ENCODE measurements at regions not wholly inside any gene's neighbourhood (a gene's known extent, or its start where the extent isn't known, plus 50 kb on each side); places are given as distances from the start of the nearest gene placed in this dataset.
"Not testable (repeated sequence)": the region's sequence is repeated elsewhere in the genome, so short reads cannot be mapped to it uniquely, and the experiment has no call there.

DNA sequence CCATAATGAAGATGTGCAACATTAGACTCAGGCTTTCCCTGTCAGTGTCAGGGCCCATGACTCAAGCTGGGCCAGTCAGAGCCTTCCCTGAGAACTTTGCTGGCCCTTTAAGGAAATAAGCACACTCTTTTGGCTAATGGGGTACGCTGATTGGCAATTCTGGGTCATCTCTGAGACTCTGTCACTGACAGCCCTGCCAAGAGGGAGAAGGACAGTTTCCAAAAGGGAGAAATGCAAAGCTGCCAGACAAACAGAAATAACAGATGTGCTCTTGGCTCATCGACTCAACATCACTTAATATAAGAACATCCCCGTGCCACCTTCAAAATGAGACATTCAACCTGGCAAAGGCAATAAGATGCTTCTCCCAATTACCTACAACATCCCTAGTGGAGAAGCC, 491.9 kb upstream of the PROK2 start:
- H3K27ac Mint-ChIP-seq = no peak overlapping the region
- peaks cover 7% of the 10 kb centered on the region for H3K9me3 Mint-ChIP-seq
- no peak for DNase-seq
- H3K4me1 Mint-ChIP-seq = peaks cover 17% of the 10 kb centered on the region
- no peaks in the 10 kb centered on the region for H3K36me3 Mint-ChIP-seq
- no peak overlapping the region for H3K4me3 Mint-ChIP-seq
- peaks cover 4% of the 10 kb centered on the region for H3K27me3 Mint-ChIP-seq

DNA sequence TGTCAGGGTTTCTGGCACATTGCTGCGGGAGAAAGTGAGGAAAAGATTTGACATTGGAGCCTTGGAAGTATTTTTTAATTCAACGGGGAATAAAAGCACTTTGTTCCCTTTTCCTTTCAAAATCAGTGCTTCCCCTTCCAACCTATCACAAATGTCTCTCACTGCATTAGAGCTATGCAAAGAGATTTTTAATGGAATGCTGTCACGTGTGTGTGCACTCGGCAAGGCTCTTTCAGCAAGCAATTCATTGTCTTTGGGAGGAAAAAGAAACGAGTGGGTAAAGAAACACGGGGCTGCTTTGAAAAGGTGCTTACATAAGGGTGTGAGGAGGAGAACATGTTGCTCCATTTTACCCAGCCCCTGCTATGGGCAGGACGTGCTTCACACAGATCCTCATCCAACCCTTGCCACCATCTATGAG, 490.4 kb upstream of the PROK2 start:
- peaks cover 4% of the 10 kb centered on the region for H3K27me3 Mint-ChIP-seq
- no peak overlapping the region for H3K27ac Mint-ChIP-seq
- no peak for DNase-seq
- peaks cover 28% of the 10 kb centered on the region for H3K4me1 Mint-ChIP-seq
- H3K36me3 Mint-ChIP-seq = no peaks in the 10 kb centered on the region
- H3K9me3 Mint-ChIP-seq = peaks cover 7% of the 10 kb centered on the region
- no peak overlapping the region for H3K4me3 Mint-ChIP-seq

DNA sequence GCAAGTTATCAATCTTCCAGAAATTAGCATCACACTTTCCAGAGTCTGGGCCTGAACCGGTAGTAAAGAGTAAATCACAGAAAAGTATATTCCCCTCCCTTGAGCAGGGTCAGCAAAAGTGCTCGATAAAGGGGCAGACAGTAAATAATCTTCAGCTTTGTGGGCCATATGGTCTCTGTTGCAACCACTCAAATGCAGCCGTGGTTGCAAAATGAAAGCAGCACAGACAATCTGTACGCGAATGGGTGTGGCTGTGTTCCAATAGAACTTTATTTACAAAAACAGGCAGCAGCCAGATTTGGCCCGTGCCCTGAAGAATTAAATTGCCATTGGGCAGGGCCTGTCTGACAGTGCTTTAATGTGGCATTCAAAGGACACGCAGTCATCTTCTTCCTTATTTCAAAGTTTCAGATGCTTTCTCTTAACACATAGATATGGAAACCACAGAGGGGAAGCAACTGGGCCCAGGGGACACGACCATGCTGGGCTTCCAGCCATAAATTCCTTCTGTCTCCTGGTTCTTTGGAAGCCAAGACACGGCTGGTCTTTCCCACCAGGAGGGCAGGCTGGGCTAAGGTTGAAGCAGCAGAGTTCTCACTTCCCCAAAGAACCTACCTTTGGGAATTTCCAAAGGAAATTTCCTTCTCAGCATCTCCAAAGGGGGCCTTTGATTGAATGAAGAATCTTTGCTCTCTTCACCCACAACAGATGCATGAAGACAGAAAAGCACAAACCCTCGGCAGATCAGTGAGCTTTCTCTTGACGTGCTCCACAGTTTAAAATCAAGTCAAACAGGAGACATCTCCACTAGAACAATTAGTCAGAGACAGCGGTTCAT, 489.8 kb upstream of the PROK2 start:
- peaks cover 34% of the 10 kb centered on the region for H3K4me1 Mint-ChIP-seq
- no peak overlapping the region for H3K27ac Mint-ChIP-seq
- no peak for DNase-seq
- H3K27me3 Mint-ChIP-seq = peaks cover 4% of the 10 kb centered on the region
- H3K9me3 Mint-ChIP-seq = peaks cover 7% of the 10 kb centered on the region
- no peak overlapping the region for H3K4me3 Mint-ChIP-seq
- no peaks in the 10 kb centered on the region for H3K36me3 Mint-ChIP-seq

DNA sequence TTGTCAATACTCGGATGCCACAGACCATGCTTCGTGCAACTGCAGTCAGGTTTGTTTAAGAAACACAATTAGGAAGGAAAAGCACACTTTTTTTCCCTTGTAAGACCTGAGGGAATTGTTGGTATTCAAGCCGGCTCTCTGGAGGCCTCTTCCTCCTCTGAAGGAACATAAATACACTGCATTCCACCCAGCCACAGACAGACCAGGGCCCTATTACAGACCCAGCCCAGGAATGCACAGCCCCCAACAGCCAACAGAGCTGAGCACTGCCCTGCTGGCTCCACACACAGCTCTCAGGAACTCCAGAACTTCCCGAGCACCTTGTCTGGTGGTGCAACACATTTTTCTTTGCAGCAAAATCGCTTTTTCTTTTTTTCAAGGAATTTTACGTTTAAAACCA, 488.7 kb upstream of the PROK2 start:
- no peak for DNase-seq
- Mint-ChIP-seq H3K4me3 (no peak overlapping the region), H3K4me1 (peaks cover 38% of the 10 kb centered on the region), H3K27me3 (peaks cover 4% of the 10 kb centered on the region), H3K27ac (no peak overlapping the region), H3K9me3 (peaks cover 7% of the 10 kb centered on the region), H3K36me3 (no peaks in the 10 kb centered on the region)

DNA sequence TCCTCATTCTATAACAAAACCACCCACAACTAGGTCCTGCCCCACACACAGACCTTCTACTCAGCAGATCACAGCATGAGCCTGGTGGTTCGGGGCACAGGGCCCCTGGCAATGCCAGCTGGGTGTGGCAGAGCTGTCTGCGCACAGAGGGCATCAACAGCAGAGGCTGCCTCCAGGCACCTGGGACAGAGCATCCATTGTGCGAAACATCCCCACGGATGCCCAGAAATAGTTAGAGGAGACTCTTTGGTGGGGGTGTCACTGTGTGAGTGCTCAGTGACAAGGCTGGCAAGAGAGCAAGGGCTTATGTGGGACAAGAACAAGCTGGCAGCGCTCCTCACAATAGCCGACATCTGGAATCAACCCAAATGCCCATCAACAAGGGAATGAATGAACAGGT, 487.4 kb upstream of the PROK2 start:
- DNase-seq = no peak
- H3K27ac Mint-ChIP-seq = no peak overlapping the region
- peaks cover 5% of the 10 kb centered on the region for H3K9me3 Mint-ChIP-seq
- peaks cover 38% of the 10 kb centered on the region for H3K4me1 Mint-ChIP-seq
- no peak overlapping the region for H3K4me3 Mint-ChIP-seq
- no peaks in the 10 kb centered on the region for H3K27me3 Mint-ChIP-seq
- H3K36me3 Mint-ChIP-seq = no peaks in the 10 kb centered on the region

DNA sequence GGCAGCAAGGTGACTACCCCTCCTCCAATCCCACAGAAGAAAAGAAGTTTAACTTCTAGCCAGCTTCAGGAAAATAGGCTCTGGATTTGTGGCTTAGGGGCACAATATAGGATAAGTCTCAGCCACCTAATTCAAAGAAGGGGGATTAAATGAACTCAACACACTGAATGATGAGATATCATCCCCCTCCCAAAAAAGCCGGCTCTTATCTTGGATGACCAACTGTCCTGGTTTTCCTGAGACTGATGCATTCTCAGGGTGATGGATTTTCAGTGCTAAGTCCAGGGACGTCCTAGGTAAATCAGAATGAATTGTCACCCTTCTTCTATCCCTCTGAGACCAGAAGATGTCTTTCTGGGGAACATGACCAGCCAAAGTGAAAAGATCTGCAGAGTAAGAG, 487.0 kb upstream of the PROK2 start:
- peaks cover 43% of the 10 kb centered on the region for H3K4me1 Mint-ChIP-seq
- no peaks in the 10 kb centered on the region for H3K27me3 Mint-ChIP-seq
- no peak overlapping the region for H3K27ac Mint-ChIP-seq
- H3K9me3 Mint-ChIP-seq = peaks cover 6% of the 10 kb centered on the region
- H3K36me3 Mint-ChIP-seq = no peaks in the 10 kb centered on the region
- DNase-seq = no peak
- no peak overlapping the region for H3K4me3 Mint-ChIP-seq

DNA sequence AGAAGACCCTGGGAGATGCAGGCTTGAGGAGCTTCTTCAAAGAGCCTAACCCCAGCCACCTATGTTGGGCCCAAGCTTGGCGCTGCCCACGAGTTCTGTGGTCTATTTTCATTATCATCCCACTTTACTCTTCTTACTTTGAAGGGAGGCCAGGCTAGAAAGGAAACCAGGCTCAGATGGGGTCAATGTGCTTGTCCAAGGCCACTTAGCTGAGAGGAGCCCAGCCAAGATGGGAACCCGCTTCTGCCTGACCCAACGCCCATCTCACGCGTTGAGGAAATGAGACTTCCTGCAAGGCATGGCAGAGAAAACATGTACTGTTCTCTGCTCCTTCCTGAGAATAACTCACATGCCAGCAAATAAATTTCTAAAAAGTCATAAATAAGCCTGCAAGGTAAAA, 486.3 kb upstream of the PROK2 start:
- H3K4me3 Mint-ChIP-seq = no peak overlapping the region
- no peaks in the 10 kb centered on the region for H3K27me3 Mint-ChIP-seq
- DNase-seq = no peak
- H3K27ac Mint-ChIP-seq = no peak overlapping the region
- peaks cover 48% of the 10 kb centered on the region for H3K4me1 Mint-ChIP-seq
- H3K36me3 Mint-ChIP-seq = no peaks in the 10 kb centered on the region
- H3K9me3 Mint-ChIP-seq = peaks cover 4% of the 10 kb centered on the region

DNA sequence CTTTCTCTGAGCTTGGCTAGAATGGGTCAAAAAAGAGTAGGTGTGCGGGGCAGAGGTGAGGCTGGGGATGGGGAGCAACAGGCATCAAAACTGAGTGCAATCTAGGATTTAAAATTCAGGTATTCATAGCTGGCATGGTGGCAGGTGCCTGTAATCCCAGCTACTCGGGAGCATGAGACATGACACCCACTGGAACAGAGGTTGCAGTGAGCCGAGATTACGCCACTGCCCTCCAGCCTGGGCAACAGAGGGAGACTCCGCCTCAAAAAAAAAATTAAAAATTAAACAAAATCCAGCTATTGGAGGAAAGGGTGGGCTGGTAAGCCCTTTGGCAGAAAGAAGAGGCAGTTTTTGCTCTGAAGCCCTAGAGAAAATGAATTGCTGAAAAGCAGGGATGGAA, 485.8 kb upstream of the PROK2 start:
- Mint-ChIP-seq H3K4me1 (peaks cover 53% of the 10 kb centered on the region), H3K27ac (no peak overlapping the region), H3K27me3 (no peaks in the 10 kb centered on the region), H3K4me3 (no peak overlapping the region), H3K9me3 (peaks cover 5% of the 10 kb centered on the region), H3K36me3 (peaks cover 2% of the 10 kb centered on the region)
- DNase-seq = no peak

DNA sequence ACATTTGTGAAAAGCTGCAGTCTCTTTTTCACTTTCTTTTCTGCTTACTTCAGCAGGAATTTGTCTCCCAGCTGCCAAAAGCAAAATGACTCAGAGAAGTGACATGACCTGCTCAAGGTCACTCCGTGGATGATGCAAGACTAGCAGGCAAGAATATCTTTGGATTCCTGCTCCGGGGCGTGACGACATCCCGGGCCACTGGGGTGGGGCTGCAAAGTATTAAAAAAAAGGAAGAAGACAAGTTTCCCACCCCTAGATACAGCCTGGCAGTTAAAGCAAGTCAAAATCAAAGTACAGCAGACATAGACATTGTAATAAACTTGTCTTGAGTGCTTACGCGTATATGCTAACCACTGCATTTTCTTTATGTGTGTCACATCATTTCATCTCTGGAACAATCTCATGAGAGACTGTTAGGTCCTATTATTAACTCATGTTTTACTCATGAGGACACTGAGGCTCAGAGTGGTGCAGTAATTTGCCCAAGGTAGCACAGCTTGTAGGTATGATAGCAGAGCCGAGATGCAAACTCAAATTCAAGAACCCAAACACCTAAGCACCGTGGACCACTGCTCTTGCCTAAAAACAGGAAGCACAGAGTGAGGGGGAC, 485.2 kb upstream of the PROK2 start:
- peak overlapping the region; percentile 23 for H3K27ac Mint-ChIP-seq
- no peak for DNase-seq
- no peaks in the 10 kb centered on the region for H3K27me3 Mint-ChIP-seq
- H3K4me1 Mint-ChIP-seq = peaks cover 57% of the 10 kb centered on the region
- H3K36me3 Mint-ChIP-seq = peaks cover 2% of the 10 kb centered on the region
- no peak overlapping the region for H3K4me3 Mint-ChIP-seq
- H3K9me3 Mint-ChIP-seq = peaks cover 5% of the 10 kb centered on the region

DNA sequence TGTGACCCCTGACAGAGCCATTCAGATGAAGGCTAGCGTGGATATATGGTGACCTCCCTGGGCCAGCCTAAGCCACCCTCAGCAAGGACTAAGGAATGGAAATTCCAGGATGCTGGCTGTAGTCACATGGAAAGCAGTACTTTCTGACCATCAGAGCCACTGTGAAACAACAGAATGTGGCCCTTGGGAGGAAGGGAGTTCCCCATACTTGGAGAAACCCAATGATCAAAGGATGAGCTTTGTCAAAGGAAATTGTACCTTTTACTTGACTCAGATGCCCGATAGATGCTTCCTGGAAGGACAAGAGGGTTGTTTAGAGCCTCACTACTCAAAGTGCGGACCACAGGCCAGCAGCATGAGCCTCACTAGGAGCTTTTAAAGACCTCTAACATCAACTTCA, 484.5 kb upstream of the PROK2 start:
- Mint-ChIP-seq H3K4me3 (no peak overlapping the region), H3K27ac (no peak overlapping the region), H3K4me1 (peaks cover 51% of the 10 kb centered on the region), H3K27me3 (no peaks in the 10 kb centered on the region), H3K36me3 (peaks cover 2% of the 10 kb centered on the region), H3K9me3 (peaks cover 5% of the 10 kb centered on the region)
- no peak for DNase-seq

DNA sequence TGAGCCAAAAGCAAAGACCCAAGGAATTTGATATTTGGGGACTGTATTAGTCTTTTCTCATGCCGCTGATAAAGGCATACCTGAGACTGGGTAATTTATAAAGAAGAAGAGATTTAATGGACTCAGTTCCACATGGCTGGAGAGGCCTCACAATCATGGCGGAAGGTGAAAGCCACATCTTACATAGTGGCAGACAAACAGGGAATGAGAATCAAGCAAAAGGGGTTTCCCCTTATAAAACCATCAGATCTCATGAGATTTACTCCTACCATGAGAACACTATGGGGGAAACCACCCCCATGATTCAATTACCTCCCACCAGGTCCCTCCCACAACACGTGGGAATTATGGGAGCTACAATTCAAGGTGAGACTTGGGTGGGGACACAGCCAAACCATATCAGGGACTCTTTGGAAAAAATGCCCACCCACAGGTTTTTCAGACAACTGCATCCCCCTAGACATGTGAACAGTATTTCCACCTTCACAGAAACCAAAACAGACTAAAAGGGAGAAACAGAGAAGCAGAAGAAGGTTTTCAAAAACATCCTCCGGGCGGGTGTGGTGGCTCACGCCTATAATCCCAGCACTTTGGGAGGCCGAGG, 482.1 kb upstream of the PROK2 start:
- not testable (repeated sequence) for H3K4me3 Mint-ChIP-seq, H3K27me3 Mint-ChIP-seq, DNase-seq, H3K36me3 Mint-ChIP-seq, H3K9me3 Mint-ChIP-seq
- Mint-ChIP-seq H3K4me1 (peaks cover 40% of the 10 kb centered on the region), H3K27ac (peak overlapping the region; percentile 16)

DNA sequence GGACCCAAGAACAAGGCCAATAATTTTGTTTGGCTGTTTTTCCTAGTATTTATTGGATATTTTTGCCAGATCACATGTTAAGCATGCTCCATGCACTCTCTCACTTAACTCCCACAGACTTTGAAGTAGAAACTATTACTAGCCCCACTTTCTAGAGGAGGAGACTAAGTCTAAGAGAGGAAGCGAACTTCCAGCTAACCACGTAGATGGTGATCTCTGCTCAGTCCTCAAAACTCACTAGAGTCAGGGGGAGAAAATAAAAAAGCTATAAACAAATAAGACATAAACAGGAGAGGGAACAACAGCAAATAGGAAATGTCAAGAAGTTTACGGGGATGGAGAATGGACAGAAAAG, 481.0 kb upstream of the PROK2 start:
- Mint-ChIP-seq H3K27ac (peak overlapping the region; percentile 72), H3K9me3 (peaks cover 5% of the 10 kb centered on the region), H3K4me1 (peaks cover 40% of the 10 kb centered on the region), H3K4me3 (no peak overlapping the region), H3K36me3 (peaks cover 2% of the 10 kb centered on the region), H3K27me3 (no peaks in the 10 kb centered on the region)
- no peak for DNase-seq

DNA sequence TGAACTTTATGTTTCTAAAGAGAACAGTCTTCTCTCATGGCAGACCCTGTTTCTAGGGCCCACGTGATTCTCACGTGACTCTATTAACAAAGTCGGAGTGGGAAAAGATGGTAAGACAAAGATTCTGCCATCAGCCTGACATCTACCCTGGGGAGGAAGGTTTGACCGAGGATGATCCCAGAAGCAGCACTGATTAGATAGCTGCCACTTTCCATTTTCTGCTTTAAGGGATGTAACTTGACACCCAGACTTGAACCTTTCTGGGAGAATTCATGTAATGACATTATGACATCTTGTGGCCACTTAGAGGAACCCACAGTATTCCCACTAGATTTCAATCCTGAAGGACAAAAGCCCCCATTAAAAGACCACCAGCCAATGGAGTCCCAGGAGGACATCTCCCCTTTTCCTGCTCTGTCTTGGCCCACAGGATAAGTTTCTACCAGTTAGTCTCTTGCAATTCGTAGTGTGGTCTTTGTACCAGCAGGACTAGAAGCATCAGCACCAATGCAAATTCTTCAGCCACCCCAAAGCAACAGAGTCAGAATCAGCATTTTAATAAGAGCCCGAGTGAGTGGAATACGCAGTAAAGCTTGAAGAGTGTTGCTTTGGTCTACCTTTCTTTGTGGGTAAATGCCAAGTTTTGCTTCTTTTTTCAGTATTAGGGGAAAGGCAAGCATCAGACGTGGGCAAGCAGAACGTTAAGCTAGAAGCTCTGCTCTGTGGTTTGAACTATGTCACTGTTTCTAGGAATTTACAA, 480.5 kb upstream of the PROK2 start:
- Mint-ChIP-seq H3K9me3 (peaks cover 5% of the 10 kb centered on the region), H3K27ac (peak overlapping the region; percentile 21), H3K4me3 (no peak overlapping the region), H3K36me3 (peaks cover 2% of the 10 kb centered on the region), H3K4me1 (peaks cover 40% of the 10 kb centered on the region), H3K27me3 (no peaks in the 10 kb centered on the region)
- no peak for DNase-seq

DNA sequence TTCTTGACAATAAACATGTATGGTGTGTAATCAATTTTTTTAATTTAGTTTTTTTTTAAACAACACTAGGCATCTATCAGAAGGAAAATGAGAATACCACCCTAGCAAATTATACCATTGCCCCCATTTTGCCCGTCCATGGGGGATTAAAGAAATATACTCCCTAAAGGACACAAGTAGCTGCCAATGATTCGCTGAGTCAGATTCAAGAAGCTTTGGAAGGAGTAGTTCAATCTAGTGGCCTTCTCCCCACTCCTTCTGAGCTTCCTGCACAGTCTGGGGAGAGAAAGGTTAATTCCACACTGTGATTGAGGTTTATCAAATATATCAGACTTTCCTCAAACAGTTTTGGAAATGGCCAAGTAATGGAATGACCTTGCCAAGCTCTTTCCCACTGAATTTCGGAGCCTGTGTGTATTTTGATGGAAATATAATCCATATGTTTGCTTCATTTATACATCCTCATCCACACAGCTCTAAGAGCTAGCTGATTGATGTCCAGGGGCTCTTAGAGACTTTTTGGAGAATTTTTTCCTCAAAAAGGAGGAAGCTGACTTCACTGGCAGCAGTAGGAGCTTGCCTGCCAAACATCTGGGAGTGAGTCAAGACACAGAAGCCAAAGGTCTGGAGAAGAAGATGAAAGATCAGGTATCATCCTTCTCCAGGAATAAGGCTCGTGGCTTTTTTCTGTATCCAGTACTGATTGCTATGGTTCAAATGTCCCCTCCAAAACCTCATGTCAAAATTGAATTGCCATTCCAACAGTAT, 478.5 kb upstream of the PROK2 start:
- DNase-seq = no peak
- no peaks in the 10 kb centered on the region for H3K27me3 Mint-ChIP-seq
- H3K4me3 Mint-ChIP-seq = no peak overlapping the region
- H3K9me3 Mint-ChIP-seq = peaks cover 6% of the 10 kb centered on the region
- peaks cover 47% of the 10 kb centered on the region for H3K4me1 Mint-ChIP-seq
- no peak overlapping the region for H3K27ac Mint-ChIP-seq
- H3K36me3 Mint-ChIP-seq = peaks cover 5% of the 10 kb centered on the region

DNA sequence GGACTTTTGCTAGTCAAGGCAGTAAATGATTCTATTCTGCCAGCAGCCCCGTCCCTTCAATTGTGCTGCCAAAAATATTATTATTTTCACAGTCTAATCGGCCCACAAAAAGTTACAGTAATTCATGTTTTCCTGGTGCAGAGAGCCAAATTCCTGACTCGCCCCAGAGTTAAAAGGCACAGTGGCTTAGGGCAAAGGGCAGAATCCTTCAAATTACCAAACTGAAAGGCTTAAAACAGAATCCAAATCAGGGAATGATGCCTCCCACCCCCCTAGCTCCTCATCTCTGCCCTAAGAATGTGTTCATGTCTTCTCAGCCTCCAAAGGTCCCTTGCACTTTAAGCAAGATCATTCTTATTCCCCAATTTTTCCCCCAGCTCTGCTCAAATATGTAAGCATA, 477.8 kb upstream of the PROK2 start:
- peaks cover 10% of the 10 kb centered on the region for H3K9me3 Mint-ChIP-seq
- H3K36me3 Mint-ChIP-seq = peaks cover 9% of the 10 kb centered on the region
- peaks cover 50% of the 10 kb centered on the region for H3K4me1 Mint-ChIP-seq
- DNase-seq = no peak
- no peak overlapping the region for H3K4me3 Mint-ChIP-seq
- H3K27me3 Mint-ChIP-seq = no peaks in the 10 kb centered on the region
- no peak overlapping the region for H3K27ac Mint-ChIP-seq

Data from activated naive CD8-positive, alpha-beta T cell treated with anti-CD3 and anti-CD28 coated beads for 36 hours (primary cell).